HS-27A (cell line): ENCODE measurements at regions not wholly inside any gene's neighbourhood (a gene's known extent, or its start where the extent isn't known, plus 50 kb on each side); places are given as distances from the start of the nearest gene placed in this dataset.

Source experiments
- DNase-seq: peaks from one replicate; pipeline ENCODE4 v3.0.0-alpha.2; 2012; ENCODE audit warnings: low read depth, missing footprints

GRCh38 chr12:28824849-28825248, 324.2 kb upstream of the FAR2 start:
- DNase-seq = no peak

- DNase-seq = no peak
Measured at GRCh38 chr12:28826766-28827165, 322.3 kb upstream of the FAR2 start.

- no peak for DNase-seq
Measured at GRCh38 chr12:28827861-28828260, 321.2 kb upstream of the FAR2 start.

- DNase-seq = no peak
Measured at GRCh38 chr12:28828318-28828717, 320.8 kb upstream of the FAR2 start.

- no peak for DNase-seq
Measured at GRCh38 chr12:28830491-28830890, 318.6 kb upstream of the FAR2 start.

- no peak for DNase-seq
Measured at GRCh38 chr12:28844718-28845117, 304.4 kb upstream of the FAR2 start.

- no peak for DNase-seq
Measured at GRCh38 chr12:28851781-28852180, 297.3 kb upstream of the FAR2 start.

- no peak for DNase-seq
Measured at GRCh38 chr12:28855761-28856310, 293.2 kb upstream of the FAR2 start.

GRCh38 chr12:28857369-28857768, 291.7 kb upstream of the FAR2 start:
- DNase-seq = no peak

- no peak for DNase-seq
Measured at GRCh38 chr12:28859551-28859950, 289.5 kb upstream of the FAR2 start.

GRCh38 chr12:28865776-28866175, 283.3 kb upstream of the FAR2 start:
- DNase-seq = no peak

- no peak for DNase-seq
Measured at GRCh38 chr12:28866296-28866695, 282.8 kb upstream of the FAR2 start.

DNA sequence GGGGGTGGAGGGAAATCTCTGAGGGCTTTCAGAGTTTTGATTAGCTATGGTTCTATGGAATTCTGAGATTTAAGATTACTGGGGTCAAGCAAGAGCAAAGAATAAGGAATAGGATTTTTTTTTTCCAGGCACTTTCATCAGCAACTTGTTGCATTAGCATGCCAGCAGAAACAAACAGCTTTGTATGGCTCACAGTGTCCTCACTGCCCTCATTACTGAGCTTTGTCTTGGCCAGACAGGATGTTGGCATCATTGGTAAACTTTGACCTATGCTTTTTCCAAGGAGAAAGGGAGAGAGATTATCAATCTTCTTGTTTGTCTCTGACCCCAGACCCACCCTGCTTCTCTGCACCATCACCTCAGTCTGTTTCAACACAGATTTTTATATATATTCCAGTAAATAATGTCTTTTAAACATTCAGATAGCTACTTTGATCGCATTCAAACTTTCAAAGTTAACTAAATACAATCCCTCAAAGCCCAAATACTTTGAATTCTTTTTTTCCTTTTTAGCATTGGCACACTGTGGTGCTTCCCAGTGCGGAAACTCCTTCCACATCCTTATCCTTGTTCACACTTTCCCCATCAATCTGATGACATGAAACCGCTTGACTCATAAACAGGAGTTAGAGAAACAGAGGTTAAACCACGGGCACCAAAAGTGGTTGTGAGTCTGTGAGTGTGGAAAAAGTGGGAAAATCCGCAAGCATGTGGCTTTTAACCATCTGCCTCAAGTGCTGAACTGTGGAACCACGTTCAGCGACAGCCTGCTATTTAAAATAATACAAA, 282.2 kb upstream of the FAR2 start:
- no peak for DNase-seq

GRCh38 chr12:28868414-28868813, 280.7 kb upstream of the FAR2 start:
- no peak for DNase-seq

- DNase-seq = no peak
Measured at GRCh38 chr12:28869197-28869596, 279.9 kb upstream of the FAR2 start.

- DNase-seq = no peak
Measured at GRCh38 chr12:28870839-28871440, 278.1 kb upstream of the FAR2 start.

DNA sequence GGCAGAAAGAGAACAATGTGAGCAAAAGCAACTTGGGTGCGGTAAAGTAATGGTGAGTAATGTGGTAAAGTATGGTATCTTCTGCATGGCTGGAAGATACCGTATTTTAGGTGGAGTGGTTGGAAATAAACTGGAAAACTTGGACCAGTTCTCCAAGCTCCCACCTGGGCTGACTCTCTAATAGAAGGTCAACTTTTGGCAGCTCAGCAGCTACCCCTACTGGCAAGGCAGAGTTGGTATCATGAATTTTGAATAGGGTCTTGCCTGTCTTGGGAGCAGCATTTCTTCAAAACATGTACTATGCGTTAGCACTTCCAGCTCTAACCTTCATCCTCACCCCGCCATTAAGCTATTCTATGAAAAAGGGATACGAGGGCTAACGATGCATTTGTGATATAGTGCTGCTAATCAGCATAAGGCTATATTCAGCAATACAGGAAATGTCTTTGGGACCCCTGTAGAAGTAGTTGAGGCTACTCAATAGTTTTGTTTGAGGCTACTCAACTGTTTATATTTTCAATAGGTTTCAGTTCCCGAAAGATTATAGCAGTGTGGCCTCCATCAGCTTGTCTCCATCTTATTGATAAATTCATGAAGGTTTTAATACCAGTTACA, 276.3 kb upstream of the FAR2 start:
- DNase-seq = peak; percentile 58

GRCh38 chr12:28874758-28875157, 274.3 kb upstream of the FAR2 start:
- no peak for DNase-seq

GRCh38 chr12:28876196-28876798, 272.8 kb upstream of the FAR2 start:
- DNase-seq = no peak

DNA sequence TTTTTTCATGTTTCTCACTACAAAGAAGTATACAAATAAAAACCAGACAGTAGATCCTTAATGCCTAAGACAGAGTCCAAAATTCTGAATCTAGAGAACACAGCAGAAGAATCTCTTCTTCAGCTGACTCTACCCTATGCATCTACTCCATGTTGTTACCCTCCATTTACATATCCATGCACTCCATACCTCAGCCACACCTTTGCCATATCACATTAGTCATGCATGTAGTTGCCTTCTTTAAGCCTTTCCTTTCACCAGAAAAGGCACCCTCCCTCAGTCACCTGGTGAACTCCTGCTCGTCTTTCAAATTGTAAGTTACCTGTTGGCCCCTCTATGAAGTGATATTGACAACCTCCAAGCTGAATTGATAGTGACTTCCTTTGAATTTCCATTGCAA, 271.2 kb upstream of the FAR2 start:
- DNase-seq = no peak

GRCh38 chr12:28878629-28879028, 270.4 kb upstream of the FAR2 start:
- no peak for DNase-seq

- no peak for DNase-seq
Measured at GRCh38 chr12:28879379-28879778, 269.7 kb upstream of the FAR2 start.

- no peak for DNase-seq
Measured at GRCh38 chr12:28882444-28882843, 266.6 kb upstream of the FAR2 start.
